SK-N-SH (cell line): ENCODE measurements at regions not wholly inside any gene's neighbourhood (a gene's known extent, or its start where the extent isn't known, plus 50 kb on each side); places are given as distances from the start of the nearest gene placed in this dataset.

Experiments used
- CTCF ChIA-PET: fragments of 300-600, 350-600 bp; formaldehyde crosslinking; extraction: SDS; loops from one replicate; lab custom pipeline; 2021; lab: Yijun Ruan, JAX
- POLR2A ChIA-PET: fragments of 350-600 bp; sonication (Branson Sonifier 250); formaldehyde crosslinking; extraction: SDS; loops from one replicate; lab custom pipeline; 2020; ENCODE audit warnings: antibody characterized with exemption, inconsistent platforms; lab: Yijun Ruan, JAX
- DNase-seq: peaks from one replicate; pipeline ENCODE4 v3.0.0; 2012
- H2AFZ ChIP-seq: fragments of 200-600 bp; sonication (generic); 2 replicates; pipeline ENCODE4 v1.8.1; 2016; ENCODE audit warnings: antibody characterized with exemption, mild to moderate bottlenecking, low read depth
- H3F3A ChIP-seq: fragments of 200-600 bp; sonication (generic); replicated peaks from 2 replicates; pipeline ENCODE3; 2016; ENCODE audit warnings: antibody characterized with exemption, mild to moderate bottlenecking; ENCODE audit not compliant: insufficient read depth
- H3K27ac ChIP-seq, 2 experiments: fragments of 200-500 bp in 1 of 2; fragments of 200-600 bp in 1 of 2; sonication (Bioruptor generic) in 1 of 2; sonication (generic), shearing (Covaris generic) in 1 of 2; 2 replicates each; pipeline versions ENCODE4 v1.5.1 to v1.6.1; 2014 to 2016; ENCODE audit warnings: low read depth in 2 of 2, inconsistent platforms in 1 of 2, low read length in 1 of 2, mild to moderate bottlenecking in 1 of 2, mixed read lengths in 1 of 2
- H3K27me3 ChIP-seq: fragments of 200-600 bp; sonication (generic), shearing (Covaris generic); 2 replicates; pipeline ENCODE4 v1.6.1; 2016; ENCODE audit warnings: mixed run types; ENCODE audit not compliant: insufficient read depth
- H3K36me3 ChIP-seq, 2 experiments: fragments of 200-500 bp in 1 of 2; fragments of 200-600 bp in 1 of 2; sonication (Bioruptor generic) in 1 of 2; sonication (generic) in 1 of 2; replicated peaks in 1 of 2; 2 replicates each; pipeline versions ENCODE3 to v1.5.1; 2014 to 2016; ENCODE audit warnings: low read length in 1 of 2, mild to moderate bottlenecking in 1 of 2; ENCODE audit not compliant: insufficient read depth in 2 of 2, control insufficient read depth in 1 of 2
- H3K4me1 ChIP-seq, 2 experiments: fragments of 200-500 bp in 1 of 2; fragments of 200-600 bp in 1 of 2; sonication (Bioruptor generic) in 1 of 2; sonication (generic), shearing (Covaris generic) in 1 of 2; 2 replicates each; pipeline versions ENCODE4 v1.5.1 to v1.6.1; 2014 to 2016; ENCODE audit warnings: low read depth in 1 of 2, low read length in 1 of 2, mixed run types in 1 of 2; ENCODE audit not compliant: insufficient read depth in 2 of 2, control insufficient read depth in 1 of 2
- H3K4me2 ChIP-seq: fragments of 200-600 bp; sonication (generic), shearing (Covaris generic); 2 replicates; pipeline ENCODE4 v1.6.1; 2017; ENCODE audit warnings: mixed run types
- H3K4me3 ChIP-seq, 2 experiments: fragments of 200-500 bp in 1 of 2; fragments of 200-600 bp in 1 of 2; sonication (Bioruptor generic) in 1 of 2; sonication (generic), shearing (Covaris generic) in 1 of 2; 2 replicates each; pipeline versions ENCODE4 v1.5.1 to v1.8.1; 2014 to 2016; ENCODE audit warnings: low read depth in 2 of 2, inconsistent platforms in 1 of 2, low read length in 1 of 2, mild to moderate bottlenecking in 1 of 2, mixed read lengths in 1 of 2, moderate library complexity in 1 of 2
- H3K79me2 ChIP-seq: fragments of 200-600 bp; sonication (generic); 2 replicates; pipeline ENCODE4 v1.8.1; 2017; ENCODE audit warnings: mild to moderate bottlenecking; ENCODE audit not compliant: insufficient read depth
- H3K9ac ChIP-seq: fragments of 200-600 bp; sonication (generic); 2 replicates; pipeline ENCODE4 v1.6.1; 2017; ENCODE audit warnings: mixed run types
- H3K9me2 ChIP-seq: fragments of 200-600 bp; sonication (generic); 2 replicates; pipeline ENCODE4 v1.6.1; 2017; ENCODE audit warnings: mixed run types
- H3K9me3 ChIP-seq: fragments of 200-600 bp; sonication (generic); 2 replicates; pipeline ENCODE4 v1.6.1; 2017; ENCODE audit warnings: mixed run types, mild to moderate bottlenecking, moderate library complexity
- H4K20me1 ChIP-seq: fragments of 200-600 bp; sonication (generic); 2 replicates; pipeline ENCODE4 v1.6.1; 2017; ENCODE audit warnings: mild to moderate bottlenecking, mixed run types; ENCODE audit not compliant: insufficient read depth
- CHD2 ChIP-seq: fragments of 150-350 bp; IDR thresholded peaks from 2 replicates; pipeline ENCODE4 v1.6.1; 2018; ENCODE audit warnings: low read length; ENCODE audit not compliant: partially characterized antibody
- CTCF ChIP-seq: fragments of 200-600 bp; sonication (generic); IDR thresholded peaks from 2 replicates; pipeline ENCODE4 v1.6.1; 2017; ENCODE audit warnings: antibody characterized with exemption, mild to moderate bottlenecking, moderate library complexity
- EZH2phosphoT487 ChIP-seq: fragments of 200-600 bp; sonication (generic); IDR thresholded peaks from 2 replicates; pipeline ENCODE4 v1.6.1; 2017; ENCODE audit warnings: low read depth, mixed run types, mild to moderate bottlenecking, antibody characterized with exemption, moderate library complexity, borderline replicate concordance
- FOSL2 ChIP-seq: IDR thresholded peaks from 2 replicates; pipeline ENCODE4 v1.4.0; 2012; ENCODE audit warnings: low read depth, mild to moderate bottlenecking, moderate library complexity, borderline replicate concordance
- FOXM1 ChIP-seq: IDR thresholded peaks from 2 replicates; pipeline ENCODE4 v1.4.0; 2012; ENCODE audit warnings: low read depth, mild to moderate bottlenecking
- IRF3 ChIP-seq: fragments of 150-350 bp; IDR thresholded peaks from 2 replicates; pipeline ENCODE4 v1.6.1; 2016; ENCODE audit warnings: mild to moderate bottlenecking, low read depth, low read length
- NFIC ChIP-seq: IDR thresholded peaks from 2 replicates; pipeline ENCODE4 v1.4.0; 2012; ENCODE audit warnings: borderline replicate concordance
- NRF1 ChIP-seq: IDR thresholded peaks from 2 replicates; pipeline ENCODE4 v1.6.1; 2012; ENCODE audit warnings: low read depth, mild to moderate bottlenecking, low read length
- RAD21 ChIP-seq: IDR thresholded peaks from 2 replicates; pipeline ENCODE4 v1.6.1; 2012; ENCODE audit warnings: mild to moderate bottlenecking, low read length
- RFX5 ChIP-seq: IDR thresholded peaks from 2 replicates; pipeline ENCODE4 v1.6.1; 2012; ENCODE audit warnings: mild to moderate bottlenecking, improper control_type of control experiment, low read length
- SIN3A ChIP-seq: IDR thresholded peaks from 2 replicates; pipeline ENCODE4 v1.6.1; 2012; ENCODE audit warnings: low read depth, mild to moderate bottlenecking, low read length, moderate library complexity, borderline replicate concordance
- WGBS: methylation state at CpG from one replicate; pipeline ENCODE4 v1.1.6; 2017; ENCODE audit warnings: low lambda C conversion rate; 5-methylcytosine and 5-hydroxymethylcytosine counted together
- TF ChIP-seq, protein P1 (sequence below): IDR thresholded peaks from 2 replicates; pipeline ENCODE4 v1.4.0; 2012; ENCODE audit warnings: low read depth
- TF ChIP-seq, protein P2 (sequence below): IDR thresholded peaks from 2 replicates; pipeline ENCODE4 v1.6.1; 2012; ENCODE audit warnings: mild to moderate bottlenecking, low read depth, low read length, moderate library complexity
- TF ChIP-seq, protein P3 (sequence below): IDR thresholded peaks from 2 replicates; pipeline ENCODE4; 2012

DNA sequence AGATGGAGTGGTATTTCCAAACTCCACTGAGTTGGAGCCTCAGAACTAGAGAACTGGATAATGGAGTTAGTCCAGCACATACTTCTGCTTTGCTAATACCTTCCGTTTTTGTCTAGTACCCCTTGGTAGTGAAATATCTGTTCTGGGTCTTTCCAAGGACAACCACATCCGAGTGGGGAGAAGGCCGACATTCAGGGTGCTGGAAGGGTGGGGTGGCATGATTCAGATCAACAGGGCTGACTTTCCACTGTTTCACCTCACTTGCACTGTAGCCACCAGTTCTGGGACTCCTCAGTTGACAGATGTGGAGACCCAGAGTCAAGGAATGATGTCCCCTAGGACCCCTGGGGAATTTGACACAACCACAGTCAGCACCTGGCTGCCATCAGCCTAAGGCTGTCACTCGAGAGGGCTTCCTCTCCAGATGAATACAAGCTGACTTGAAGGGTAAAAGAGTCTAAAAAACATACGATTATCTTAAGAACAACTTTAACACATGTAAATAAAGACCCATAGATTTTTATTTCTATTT is 84.8 kb upstream of the HNF1B start:
- Histone ChIP-seq H3K4me2 (no peak overlapping the region), H3K9me2 (no peaks in the 10 kb centered on the region), H3K79me2 (no peaks in the 10 kb centered on the region), H3K27ac (no peak overlapping the region), H3K36me3 (no peaks in the 10 kb centered on the region), H3K9me3 (no peaks in the 10 kb centered on the region), H4K20me1 (no peaks in the 10 kb centered on the region), H3K4me3 (no peak overlapping the region), H2AFZ (no peak overlapping the region), H3K4me1 (peaks cover 0 to 13% of the 10 kb centered on the region in 2 experiments; a peak in 2 of 4 replicates), H3K27me3 (no peaks in the 10 kb centered on the region), H3K9ac (no peak overlapping the region), H3F3A (no peaks in the 10 kb centered on the region)
- WGBS: 77% methylated on average over 5 of the region's 5 CpGs
- ChIA-PET CTCF (no interaction called here), POLR2A (no interaction called here)
- no peak for TF ChIP-seq FOXM1
- no peak for TF ChIP-seq FOSL2
- TF ChIP-seq RFX5: no peak
- no peak for TF ChIP-seq NRF1
- TF ChIP-seq RAD21: no peak
- no peak for TF ChIP-seq NFIC
- TF ChIP-seq SIN3A: no peak
- no peak for TF ChIP-seq CTCF
- TF ChIP-seq, protein P1, sequence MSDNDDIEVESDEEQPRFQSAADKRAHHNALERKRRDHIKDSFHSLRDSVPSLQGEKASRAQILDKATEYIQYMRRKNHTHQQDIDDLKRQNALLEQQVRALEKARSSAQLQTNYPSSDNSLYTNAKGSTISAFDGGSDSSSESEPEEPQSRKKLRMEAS: no peak
- TF ChIP-seq IRF3: no peak
- TF ChIP-seq, protein P2, sequence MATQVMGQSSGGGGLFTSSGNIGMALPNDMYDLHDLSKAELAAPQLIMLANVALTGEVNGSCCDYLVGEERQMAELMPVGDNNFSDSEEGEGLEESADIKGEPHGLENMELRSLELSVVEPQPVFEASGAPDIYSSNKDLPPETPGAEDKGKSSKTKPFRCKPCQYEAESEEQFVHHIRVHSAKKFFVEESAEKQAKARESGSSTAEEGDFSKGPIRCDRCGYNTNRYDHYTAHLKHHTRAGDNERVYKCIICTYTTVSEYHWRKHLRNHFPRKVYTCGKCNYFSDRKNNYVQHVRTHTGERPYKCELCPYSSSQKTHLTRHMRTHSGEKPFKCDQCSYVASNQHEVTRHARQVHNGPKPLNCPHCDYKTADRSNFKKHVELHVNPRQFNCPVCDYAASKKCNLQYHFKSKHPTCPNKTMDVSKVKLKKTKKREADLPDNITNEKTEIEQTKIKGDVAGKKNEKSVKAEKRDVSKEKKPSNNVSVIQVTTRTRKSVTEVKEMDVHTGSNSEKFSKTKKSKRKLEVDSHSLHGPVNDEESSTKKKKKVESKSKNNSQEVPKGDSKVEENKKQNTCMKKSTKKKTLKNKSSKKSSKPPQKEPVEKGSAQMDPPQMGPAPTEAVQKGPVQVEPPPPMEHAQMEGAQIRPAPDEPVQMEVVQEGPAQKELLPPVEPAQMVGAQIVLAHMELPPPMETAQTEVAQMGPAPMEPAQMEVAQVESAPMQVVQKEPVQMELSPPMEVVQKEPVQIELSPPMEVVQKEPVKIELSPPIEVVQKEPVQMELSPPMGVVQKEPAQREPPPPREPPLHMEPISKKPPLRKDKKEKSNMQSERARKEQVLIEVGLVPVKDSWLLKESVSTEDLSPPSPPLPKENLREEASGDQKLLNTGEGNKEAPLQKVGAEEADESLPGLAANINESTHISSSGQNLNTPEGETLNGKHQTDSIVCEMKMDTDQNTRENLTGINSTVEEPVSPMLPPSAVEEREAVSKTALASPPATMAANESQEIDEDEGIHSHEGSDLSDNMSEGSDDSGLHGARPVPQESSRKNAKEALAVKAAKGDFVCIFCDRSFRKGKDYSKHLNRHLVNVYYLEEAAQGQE: no peak
- TF ChIP-seq CHD2: no peak
- no peak for TF ChIP-seq EZH2phosphoT487
- TF ChIP-seq, protein P3, sequence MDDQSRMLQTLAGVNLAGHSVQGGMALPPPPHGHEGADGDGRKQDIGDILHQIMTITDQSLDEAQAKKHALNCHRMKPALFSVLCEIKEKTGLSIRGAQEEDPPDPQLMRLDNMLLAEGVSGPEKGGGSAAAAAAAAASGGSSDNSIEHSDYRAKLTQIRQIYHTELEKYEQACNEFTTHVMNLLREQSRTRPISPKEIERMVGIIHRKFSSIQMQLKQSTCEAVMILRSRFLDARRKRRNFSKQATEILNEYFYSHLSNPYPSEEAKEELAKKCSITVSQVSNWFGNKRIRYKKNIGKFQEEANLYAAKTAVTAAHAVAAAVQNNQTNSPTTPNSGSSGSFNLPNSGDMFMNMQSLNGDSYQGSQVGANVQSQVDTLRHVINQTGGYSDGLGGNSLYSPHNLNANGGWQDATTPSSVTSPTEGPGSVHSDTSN: no peak
- no peak for DNase-seq
